ENCODE measurements at regions not wholly inside any gene's neighbourhood (a gene's known extent, or its start where the extent isn't known, plus 50 kb on each side); places are given as distances from the start of the nearest gene placed in this dataset.

- no peak for ATAC-seq
- intact Hi-C loops (cut with micrococcal nuclease), result no loop called here
- Histone ChIP-seq H3K4me3 (replicated peaks in 1 of 2; ENCODE audit: low read depth in 1 of 2, low read length in 2 of 2) (no peak overlapping the region), H3K27me3 (ENCODE audit: insufficient read depth, low read length) (no peaks in the 10 kb centered on the region), H3K4me1 (ENCODE audit: control insufficient read depth in 1 of 2, insufficient read depth in 2 of 2, low read length in 2 of 2) (no peaks in the 10 kb centered on the region), H3K27ac (ENCODE audit: low read depth, low read length) (no peak overlapping the region), H3K9ac (ENCODE audit: low read length) (no peak overlapping the region), H3K36me3 (ENCODE audit: control insufficient read depth in 1 of 2, insufficient read depth in 2 of 2, low read length in 2 of 2) (no peaks in the 10 kb centered on the region), H2AFZ (ENCODE audit: low read depth, low read length, poor library complexity, severe bottlenecking) (no peak overlapping the region), H3K79me2 (ENCODE audit: insufficient read depth, low read length) (no peaks in the 10 kb centered on the region), H3K4me2 (ENCODE audit: low read length) (no peak overlapping the region), H4K20me1 (ENCODE audit: insufficient read depth) (no peaks in the 10 kb centered on the region), H3K9me3 (ENCODE audit: control insufficient read depth in 1 of 2, insufficient read depth in 1 of 2, low read depth in 1 of 2, low read length in 2 of 2) (no peaks in the 10 kb centered on the region), H3K9me2 (ENCODE audit: insufficient read depth) (no peaks in the 10 kb centered on the region)
- ChIA-PET POLR2A (no interaction called here), RAD21 (ENCODE audit: low non-redundant PET in 1 of 2, low total read pairs in 2 of 2, uncharacterized antibody in 2 of 2, unreplicated experiment in 2 of 2) (no interaction called here), CTCF (no interaction called here)
- TF ChIP-seq EZH2 (IDR thresholded peaks at IDR 0.05) (no peak), ZFX (IDR thresholded peaks at IDR 0.05) (no peak), CTCF (IDR thresholded peaks at IDR 0.05 in 2 of 3, conservative IDR thresholded peaks at IDR 0.05 in 1 of 3; ENCODE audit: borderline replicate concordance in 1 of 3, insufficient read depth in 1 of 3, low read depth in 2 of 3, low read length in 2 of 3) (no peak), ATF3 (IDR thresholded peaks at IDR 0.05) (no peak), SIN3A (IDR thresholded peaks at IDR 0.05; ENCODE audit: low read depth) (no peak), RAD21 (IDR thresholded peaks at IDR 0.05; ENCODE audit: low read depth) (no peak), TCF7L2 (IDR thresholded peaks at IDR 0.05; ENCODE audit: borderline replicate concordance, extremely low read depth, insufficient read depth, insufficient read length) (no peak)
- BruUV-seq (replicated peaks), result no TSS peak
- DNase-seq (ENCODE audit: low read depth, low spot score), result no peak
These were observed 101.6 kb downstream of the LBH start for GRCh38 chr2:30332791-30333453.
